ENCODE measurements at regions not wholly inside any gene's neighbourhood (a gene's known extent, or its start where the extent isn't known, plus 50 kb on each side); places are given as distances from the start of the nearest gene placed in this dataset.

- no peak for DNase-seq (ENCODE audit: low spot score)
Measured at GRCh38 chr9:126089789-126090188, 236.8 kb upstream of the MVB12B start.

DNA sequence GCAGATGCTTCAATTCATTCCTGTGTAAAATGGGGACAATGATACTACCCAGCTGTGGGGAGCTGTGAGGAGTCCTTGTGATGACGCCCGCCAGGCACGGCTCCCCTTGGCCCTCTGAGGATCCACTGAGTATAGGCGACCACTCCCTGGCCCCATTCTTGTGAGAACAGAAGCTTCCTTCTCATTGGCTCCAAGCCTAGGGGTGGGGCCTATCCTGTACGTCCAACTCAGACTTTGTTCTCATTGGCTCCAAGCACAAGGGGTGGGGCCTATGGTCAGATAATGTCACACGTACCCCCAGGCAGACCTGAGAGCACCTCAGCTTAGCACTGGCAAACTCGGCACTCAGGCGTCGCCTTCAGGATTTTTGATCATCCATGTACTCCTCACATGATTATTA, 232.9 kb upstream of the MVB12B start:
- DNase-seq (ENCODE audit: low spot score), result no peak

- no peak for DNase-seq (ENCODE audit: low spot score)
Measured at GRCh38 chr9:126095546-126096190, 231.0 kb upstream of the MVB12B start.

DNA sequence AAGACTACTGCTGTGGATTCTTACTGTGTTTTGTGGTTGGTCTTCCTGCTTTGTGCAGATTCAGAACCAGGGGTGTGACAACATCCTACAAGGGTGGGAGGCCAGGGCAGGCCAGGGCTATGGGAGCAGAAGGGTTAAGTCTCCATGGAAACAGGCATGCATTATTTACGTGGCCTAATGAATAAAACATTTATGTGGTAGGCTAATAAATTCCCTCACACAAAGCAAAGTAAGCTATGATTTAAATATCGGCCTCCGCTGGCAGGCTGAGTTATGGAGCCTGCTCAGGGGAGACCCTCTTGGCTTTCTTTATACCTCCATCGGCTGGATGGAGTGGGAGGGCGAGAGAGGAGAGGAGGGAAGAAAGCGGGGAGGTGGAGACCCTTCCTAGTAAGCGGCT, 230.3 kb upstream of the MVB12B start:
- no peak for DNase-seq (ENCODE audit: low spot score)

- no peak for DNase-seq (ENCODE audit: low spot score)
Measured at GRCh38 chr9:126097679-126098078, 228.9 kb upstream of the MVB12B start.

DNA sequence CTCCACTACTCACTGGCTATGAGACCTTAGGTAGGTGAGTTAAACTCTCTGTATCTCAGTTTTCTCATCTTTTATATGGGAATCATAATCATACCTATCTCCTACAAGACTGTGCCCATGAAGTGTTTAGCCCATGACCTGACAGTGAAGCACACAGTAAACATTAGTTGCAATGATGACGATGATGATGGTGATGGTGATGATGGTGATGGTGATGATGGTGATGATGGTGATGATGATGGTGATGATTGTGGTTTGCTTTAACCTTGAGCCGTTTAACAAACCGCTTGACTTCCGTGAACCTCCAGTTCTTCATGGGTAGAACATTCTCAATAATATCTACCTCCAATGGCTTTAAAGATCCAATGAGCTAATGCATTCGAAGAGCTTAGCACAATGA, 220.2 kb upstream of the MVB12B start:
- no peak for DNase-seq (ENCODE audit: low spot score)

DNA sequence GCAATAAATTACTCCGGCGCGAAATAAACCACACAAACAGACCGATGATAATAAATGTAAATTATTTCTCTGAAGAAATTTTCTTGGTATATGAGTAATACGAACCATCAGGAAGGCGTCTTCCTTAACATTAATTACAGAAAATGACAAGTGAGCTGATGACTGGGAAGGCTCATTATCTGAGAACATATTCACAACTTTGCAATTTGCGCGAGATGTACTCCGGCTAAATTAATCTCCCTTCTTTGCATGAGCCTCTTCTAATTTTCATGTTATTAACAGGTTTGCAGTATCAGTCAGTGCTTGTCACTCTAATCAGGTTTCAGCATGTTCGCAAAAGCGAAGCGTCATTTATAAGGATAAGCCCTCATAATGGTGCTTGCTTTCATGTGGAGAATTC, 218.9 kb upstream of the MVB12B start:
- DNase-seq (ENCODE audit: low spot score), result no peak

- DNase-seq (ENCODE audit: low spot score), result no peak
Measured at GRCh38 chr9:126108240-126108639, 218.4 kb upstream of the MVB12B start.

DNA sequence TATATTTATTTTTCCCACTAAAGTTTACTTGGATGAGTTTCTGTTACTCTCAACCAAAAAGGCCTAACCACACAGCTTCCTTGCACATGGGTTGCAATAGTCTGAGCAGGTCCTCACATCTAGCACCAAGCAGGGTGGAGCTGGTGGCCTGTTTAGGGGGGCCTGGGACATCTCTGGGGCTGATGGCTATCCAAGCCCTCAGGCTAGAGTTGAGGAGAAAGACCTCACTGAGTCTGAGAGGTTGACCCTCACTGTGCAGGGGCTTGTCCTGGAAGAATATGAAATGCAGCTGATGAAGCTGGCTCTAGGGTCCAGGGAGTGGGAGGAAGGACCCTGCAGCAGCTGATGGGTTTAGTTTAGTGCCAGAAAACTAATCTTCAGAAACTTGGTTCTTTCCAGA, 217.1 kb upstream of the MVB12B start:
- no peak for DNase-seq (ENCODE audit: low spot score)

DNA sequence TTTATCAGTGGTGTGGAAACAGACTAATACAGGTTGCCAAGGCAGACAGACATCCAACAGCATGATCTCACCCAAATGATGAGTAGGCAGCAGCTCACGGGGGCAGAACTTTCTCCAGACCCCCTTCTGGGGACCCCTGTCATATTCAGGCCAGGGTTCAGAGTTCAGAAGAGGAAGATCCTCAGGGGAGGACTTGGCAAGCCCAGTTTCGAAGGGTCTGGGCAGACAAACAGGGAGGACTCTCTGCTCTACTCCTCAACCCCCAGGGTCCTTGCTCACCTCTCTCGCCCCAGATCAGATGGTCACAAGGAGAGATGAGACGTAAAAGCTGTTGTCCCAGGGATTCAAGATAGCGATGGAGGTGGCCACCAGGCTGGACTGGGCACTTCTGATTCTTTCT, 215.1 kb upstream of the MVB12B start:
- no peak for DNase-seq (ENCODE audit: low spot score)

GRCh38 chr9:126112135-126112720, 214.4 kb upstream of the MVB12B start:
- no peak for DNase-seq (ENCODE audit: low spot score)

- DNase-seq (ENCODE audit: low spot score), result no peak
Measured at GRCh38 chr9:126113176-126113575, 213.5 kb upstream of the MVB12B start.

GRCh38 chr9:126113756-126114408, 212.7 kb upstream of the MVB12B start:
- no peak for DNase-seq (ENCODE audit: low spot score)

DNA sequence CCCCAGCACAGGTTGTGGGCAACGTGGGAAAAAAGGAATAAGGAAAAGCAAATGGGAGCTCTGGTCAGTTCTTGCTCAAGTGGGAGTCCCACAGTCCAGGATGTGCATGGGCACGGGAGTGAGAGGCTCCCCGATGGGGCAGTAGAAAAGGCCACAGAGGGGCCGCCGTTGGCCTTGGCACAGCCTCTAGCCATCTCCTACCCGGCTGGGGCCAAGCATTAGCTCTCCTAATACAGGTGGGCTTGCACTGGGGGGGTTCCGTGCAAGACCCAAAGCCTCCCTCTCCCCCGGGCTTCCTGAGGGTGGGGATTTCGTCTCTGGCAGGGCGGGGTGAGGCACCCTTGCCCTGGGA, 212.2 kb upstream of the MVB12B start:
- no peak for DNase-seq (ENCODE audit: low spot score)

- DNase-seq (ENCODE audit: low spot score), result no peak
Measured at GRCh38 chr9:126114850-126115460, 211.7 kb upstream of the MVB12B start.

DNA sequence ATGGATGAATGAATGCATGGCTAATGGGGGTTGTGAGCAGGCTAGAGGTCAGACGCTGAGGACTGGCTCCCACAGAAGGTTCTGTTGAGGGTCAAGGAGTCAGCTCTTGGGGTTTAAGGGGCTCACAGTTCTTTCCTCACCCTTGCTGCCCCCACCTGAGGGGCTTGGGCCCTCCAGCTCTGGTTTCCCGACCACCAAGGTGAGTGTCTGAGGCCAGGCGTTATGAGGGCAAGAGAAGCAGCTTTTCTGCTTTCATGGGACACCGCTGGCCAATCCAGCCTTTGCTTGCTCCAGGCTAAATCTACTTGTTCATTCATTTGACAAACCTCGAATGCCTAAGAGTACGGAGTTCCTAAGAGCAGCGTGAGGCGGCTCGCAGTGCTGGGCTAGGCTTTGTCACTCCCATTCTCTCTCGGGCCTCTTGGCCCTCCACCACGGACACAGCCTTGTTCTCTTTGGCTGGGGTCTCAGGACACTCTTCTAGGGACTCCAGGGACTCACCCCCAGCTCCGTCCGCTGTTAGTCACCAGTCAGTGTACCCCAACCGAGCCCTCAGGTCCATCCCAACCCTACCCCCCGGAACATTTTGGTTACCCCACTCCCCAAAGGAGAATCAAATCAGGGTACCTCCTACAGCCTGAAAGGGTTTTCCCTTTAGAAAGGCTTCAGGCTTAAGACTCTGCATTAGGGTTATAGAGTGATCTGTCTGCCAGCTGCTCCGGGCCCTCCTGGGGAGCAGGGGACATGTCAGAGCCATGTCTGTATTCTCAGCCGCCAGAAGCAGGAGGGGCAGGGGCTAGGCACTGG, 210.1 kb upstream of the MVB12B start:
- no peak for DNase-seq (ENCODE audit: low spot score)

DNA sequence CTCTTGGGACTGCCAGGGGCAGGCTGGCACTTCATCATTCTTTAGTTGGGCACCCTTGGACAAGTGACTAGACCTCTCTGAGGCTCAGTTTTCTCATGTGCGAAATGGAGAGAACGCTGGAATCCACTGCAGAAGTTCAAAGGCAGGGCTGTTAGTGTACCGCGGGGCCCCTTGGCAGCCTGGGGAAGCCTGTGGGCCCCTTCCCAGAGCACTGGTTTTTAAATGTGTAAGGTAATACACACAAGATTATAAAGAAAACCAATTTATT, 209.5 kb upstream of the MVB12B start:
- no peak for DNase-seq (ENCODE audit: low spot score)

GRCh38 chr9:126117631-126118030, 209.0 kb upstream of the MVB12B start:
- no peak for DNase-seq (ENCODE audit: low spot score)

DNA sequence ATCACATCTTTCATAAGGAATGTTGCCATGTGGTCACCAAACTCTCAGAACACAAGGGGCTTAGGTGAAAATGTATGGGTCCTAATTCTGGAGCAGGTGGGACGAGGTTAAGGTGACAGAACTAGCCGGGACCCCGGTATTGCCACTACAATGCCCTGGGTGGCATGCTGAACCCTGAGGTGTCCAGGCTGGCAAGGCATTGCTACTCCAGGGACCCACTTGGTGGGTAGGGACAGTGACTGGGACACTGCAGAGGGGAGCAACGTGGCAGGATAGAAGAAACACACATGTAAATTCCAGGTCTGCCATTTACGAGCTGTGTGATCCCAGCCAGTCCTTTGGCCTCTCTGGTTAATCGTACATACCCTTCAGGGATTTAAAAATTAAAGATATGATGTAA, 206.9 kb upstream of the MVB12B start:
- DNase-seq (ENCODE audit: low spot score), result no peak

- DNase-seq (ENCODE audit: low spot score), result no peak
Measured at GRCh38 chr9:126122901-126123616, 203.6 kb upstream of the MVB12B start.

DNA sequence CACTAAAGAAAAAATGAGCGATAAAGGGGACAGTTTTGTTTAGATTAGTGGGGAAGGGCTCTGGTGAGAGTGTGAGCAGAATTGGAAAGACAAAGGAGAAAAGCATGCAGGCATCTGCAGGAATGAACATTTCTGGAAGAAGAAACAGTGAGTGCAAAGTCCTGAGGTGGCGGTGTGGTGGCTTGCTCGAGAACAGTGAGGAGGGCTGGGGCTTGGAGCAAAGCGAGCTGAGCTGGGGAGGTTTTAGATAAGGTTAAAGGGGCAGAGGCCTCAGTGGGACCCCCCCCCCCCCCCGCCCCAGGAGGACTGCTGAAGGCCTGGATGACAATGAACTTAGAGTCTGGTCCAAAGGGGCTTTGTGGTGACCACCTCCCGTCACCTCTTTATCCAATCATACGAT, 202.7 kb upstream of the MVB12B start:
- DNase-seq (ENCODE audit: low spot score), result no peak

DNA sequence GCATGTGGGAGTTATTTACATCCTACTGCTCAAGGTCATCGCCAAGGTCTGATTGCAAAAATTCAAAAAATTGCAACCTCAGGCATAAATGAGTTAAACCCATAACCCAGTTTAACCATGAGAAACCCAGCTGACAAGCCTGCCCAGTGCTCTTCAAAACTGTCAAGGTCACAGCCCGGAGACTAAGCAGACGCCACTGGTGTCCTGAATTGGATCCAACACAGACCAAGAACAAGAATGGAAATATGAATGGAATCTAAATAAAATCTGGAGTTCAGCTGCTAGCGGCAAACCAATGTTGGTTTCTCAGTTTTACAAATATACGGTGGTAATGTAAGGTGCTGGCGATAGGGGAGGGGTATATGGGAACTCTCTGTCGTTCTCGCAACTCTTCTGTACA, 201.5 kb upstream of the MVB12B start:
- no peak for DNase-seq (ENCODE audit: low spot score)

Measured in H4 (cell line).